HepG2 (cell line): ENCODE measurements at regions not wholly inside any gene's neighbourhood (a gene's known extent, or its start where the extent isn't known, plus 50 kb on each side); places are given as distances from the start of the nearest gene placed in this dataset.

ENCODE experiments used
- ATAC-seq: fragments of 200-7000 bp; cut with Tn5 transposase; 3 replicates; pipeline ENCODE4 v1.9.1; 2020; ENCODE audit warnings: mild to moderate bottlenecking, moderate library complexity
- BruUV-seq: library from RNA; stranded (reverse); fragments of 400-500 nt; replicated peaks from 2 replicates; lab custom pipeline; 2021; lab: Mats Ljungman, UMichigan
- CTCF ChIA-PET: fragments of 300-600 bp; formaldehyde crosslinking; extraction: SDS; loops from one replicate; lab custom pipeline; 2021; ENCODE audit warnings: low total read pairs, inconsistent platforms, low intra/inter-chr PET ratio; lab: Yijun Ruan, JAX
- POLR2A ChIA-PET: fragments of 350-600 bp; sonication (Branson Sonifier 250); formaldehyde crosslinking; loops from one replicate; lab custom pipeline; 2020; ENCODE audit warnings: antibody characterized with exemption, inconsistent platforms; lab: Yijun Ruan, JAX
- DNase-seq: peaks from one replicate; pipeline ENCODE4 v3.0.0-alpha.2; 2015; ENCODE audit warnings: low spot score
- FAIRE-seq: peaks from 3 replicates; lab custom pipeline; 2011; peaks lifted over from hg19 to GRCh38; lab: Jason Lieb, UNC
- H2AFZ ChIP-seq: one replicate; pipeline ENCODE4 v1.6.1; 2011; ENCODE audit warnings: low read length, inconsistent platforms
- H3K27ac ChIP-seq: fragments of 300-600 bp; 3 replicates; pipeline ENCODE4 v1.8.0; 2011; ENCODE audit warnings: mixed run types, mild to moderate bottlenecking, mixed read lengths, low read length, inconsistent platforms; ENCODE audit not compliant: insufficient read depth; ENCODE audit errors: extremely low read length
- H3K27me3 ChIP-seq, 2 experiments: fragments of 200-600 bp in 1 of 2; 2 replicates in 1 of 2; 3 replicates in 1 of 2; pipeline versions ENCODE4 v1.6.0 to v1.8.0; 2011; ENCODE audit warnings: low read length in 2 of 2, mild to moderate bottlenecking in 2 of 2, moderate library complexity in 2 of 2, inconsistent platforms in 1 of 2; ENCODE audit not compliant: insufficient read depth in 2 of 2, control insufficient read depth in 1 of 2
- H3K36me3 ChIP-seq, 2 experiments: fragments of 200-600 bp in 1 of 2; replicated peaks in 1 of 2; 2 replicates in 1 of 2; 3 replicates in 1 of 2; pipeline versions ENCODE4 v1.5.1 to v1.8.0; 2011; ENCODE audit warnings: low read length in 2 of 2, inconsistent platforms in 1 of 2; ENCODE audit not compliant: insufficient read depth in 2 of 2, control insufficient read depth in 1 of 2
- H3K4me1 ChIP-seq: 2 replicates; pipeline ENCODE4 v1.5.1; 2012; ENCODE audit warnings: low read length, inconsistent platforms; ENCODE audit not compliant: insufficient read depth
- H3K4me2 ChIP-seq: 2 replicates; pipeline ENCODE4 v1.6.0; 2011; ENCODE audit warnings: low read depth, low read length, inconsistent platforms
- H3K4me3 ChIP-seq, 3 experiments: fragments of 200-600 bp in 1 of 3; sonication (generic), shearing (Covaris generic) in 1 of 3; replicated peaks in 1 of 3; 2 replicates each; pipeline ENCODE4 v1.5.1; 2011 to 2016; ENCODE audit warnings: low read length in 3 of 3, inconsistent platforms in 2 of 3, low read depth in 2 of 3, mild to moderate bottlenecking in 2 of 3, control low read depth in 1 of 3, mixed read lengths in 1 of 3; ENCODE audit not compliant: insufficient read depth in 1 of 3
- H3K79me2 ChIP-seq: one replicate; pipeline ENCODE4 v1.6.1; 2011; ENCODE audit warnings: low read length, inconsistent platforms; ENCODE audit not compliant: insufficient read depth
- H3K9ac ChIP-seq: 2 replicates; pipeline ENCODE4 v1.6.0; 2011; ENCODE audit warnings: mild to moderate bottlenecking, low read depth, low read length, inconsistent platforms; ENCODE audit not compliant: insufficient read depth
- H3K9me3 ChIP-seq: 2 replicates; pipeline ENCODE4 v1.5.1; 2012; ENCODE audit warnings: mild to moderate bottlenecking, low read length
- H4K20me1 ChIP-seq: 2 replicates; pipeline ENCODE4 v1.6.0; 2011; ENCODE audit warnings: inconsistent platforms, mild to moderate bottlenecking, low read length, moderate library complexity; ENCODE audit not compliant: insufficient read depth
- ARNT2 ChIP-seq: sonication (generic); formaldehyde crosslinking; IDR thresholded peaks from 2 replicates; pipeline ENCODE4 v1.8.0; 2022; ENCODE audit warnings: mild to moderate bottlenecking, low read depth, missing genetic modification reagents, moderate library complexity
- CBX5 ChIP-seq: sonication (generic); formaldehyde crosslinking; IDR thresholded peaks from 2 replicates; pipeline ENCODE4 v1.4.0; 2020; ENCODE audit warnings: missing genetic modification reagents, borderline replicate concordance
- CHD4 ChIP-seq: fragments of 200-600 bp; sonication (generic); IDR thresholded peaks from 2 replicates; pipeline ENCODE4 v1.7.0; 2017; ENCODE audit warnings: mild to moderate bottlenecking, low read length, borderline replicate concordance
- DNMT1 ChIP-seq: sonication (generic); formaldehyde crosslinking; IDR thresholded peaks from 2 replicates; pipeline ENCODE4 v1.5.1; 2020; ENCODE audit warnings: mild to moderate bottlenecking, missing genetic modification reagents
- GPN1 ChIP-seq: sonication (generic); formaldehyde crosslinking; IDR thresholded peaks from 2 replicates; pipeline ENCODE4 v1.5.1; 2020; ENCODE audit warnings: missing genetic modification reagents, borderline replicate concordance
- HIVEP1 ChIP-seq: sonication (generic); formaldehyde crosslinking; IDR thresholded peaks from 2 replicates; pipeline ENCODE4 v1.4.0; 2020; ENCODE audit warnings: mild to moderate bottlenecking, missing genetic modification reagents
- KAT2B ChIP-seq: fragments of 150-350 bp; IDR thresholded peaks from 2 replicates; pipeline ENCODE4 v1.6.1; 2014; ENCODE audit warnings: low read depth, low read length, borderline replicate concordance
- KMT2B ChIP-seq: IDR thresholded peaks from 2 replicates; pipeline ENCODE4 v1.6.1; 2016; ENCODE audit warnings: missing genetic modification reagents, missing compliant biosample characterization
- NBN ChIP-seq: fragments of 450-650 bp; conservative IDR thresholded peaks from 2 replicates; pipeline ENCODE4 v1.6.1; 2017
- NFE2 ChIP-seq: sonication (generic); formaldehyde crosslinking; IDR thresholded peaks from 2 replicates; pipeline ENCODE4 v1.4.0; 2020; ENCODE audit warnings: missing genetic modification reagents
- REPIN1 ChIP-seq: sonication (generic); formaldehyde crosslinking; IDR thresholded peaks from 2 replicates; pipeline ENCODE4 v1.8.0; 2022; ENCODE audit warnings: missing genetic modification reagents, low read depth, mild to moderate bottlenecking, borderline replicate concordance
- SMAD9 ChIP-seq: sonication (generic); formaldehyde crosslinking; IDR thresholded peaks from 2 replicates; pipeline ENCODE4 v1.5.1; 2020; ENCODE audit warnings: mild to moderate bottlenecking, missing genetic modification reagents
- ZNF10 ChIP-seq: sonication (generic); formaldehyde crosslinking; IDR thresholded peaks from 2 replicates; pipeline ENCODE4 v1.4.0; 2020; ENCODE audit warnings: mild to moderate bottlenecking, low read depth, missing genetic modification reagents, borderline replicate concordance
- ZNF496 ChIP-seq: sonication (generic); formaldehyde crosslinking; IDR thresholded peaks from 2 replicates; pipeline ENCODE4 v1.8.1; 2023; ENCODE audit warnings: mild to moderate bottlenecking, moderate library complexity, missing genetic modification reagents; ENCODE audit not compliant: insufficient replicate concordance
- ZNF510 ChIP-seq: sonication (generic); formaldehyde crosslinking; IDR thresholded peaks from 2 replicates; pipeline ENCODE4 v1.4.0; 2020; ENCODE audit warnings: low read depth, mild to moderate bottlenecking, missing genetic modification reagents
- ZNF788 ChIP-seq: sonication (generic); formaldehyde crosslinking; IDR thresholded peaks from 2 replicates; pipeline ENCODE4 v1.5.0; 2020; ENCODE audit warnings: mild to moderate bottlenecking, missing genetic modification reagents, borderline replicate concordance
- ZNF790 ChIP-seq: sonication (generic); formaldehyde crosslinking; IDR thresholded peaks from 2 replicates; pipeline ENCODE4 v1.8.0; 2022; ENCODE audit warnings: missing genetic modification reagents, mild to moderate bottlenecking, borderline replicate concordance
- WGBS: methylation state at CpG from one replicate; pipeline ENCODE4 v1.1.6; 2017; ENCODE audit warnings: low lambda C conversion rate; 5-methylcytosine and 5-hydroxymethylcytosine counted together
- in situ Hi-C: cut with HindIII; loops from 2 replicates; pipeline ENCODE4 v1.10.0; 2017; ENCODE audit warnings: low pct_unique_long_range_greater_than_20kb; ENCODE audit not compliant: extremely low pct_ligation_motif_present
- intact Hi-C: fragments of 100-400 bp; cut with micrococcal nuclease; formaldehyde crosslinking; loops from one replicate; pipeline ENCODE4 v1.10.0; 2022; ENCODE audit not compliant: unreplicated experiment
- TF ChIP-seq, protein P1 (sequence below): sonication (generic); formaldehyde crosslinking; IDR thresholded peaks from 2 replicates; pipeline ENCODE4 v1.4.0; 2020; ENCODE audit warnings: missing genetic modification reagents

DNA sequence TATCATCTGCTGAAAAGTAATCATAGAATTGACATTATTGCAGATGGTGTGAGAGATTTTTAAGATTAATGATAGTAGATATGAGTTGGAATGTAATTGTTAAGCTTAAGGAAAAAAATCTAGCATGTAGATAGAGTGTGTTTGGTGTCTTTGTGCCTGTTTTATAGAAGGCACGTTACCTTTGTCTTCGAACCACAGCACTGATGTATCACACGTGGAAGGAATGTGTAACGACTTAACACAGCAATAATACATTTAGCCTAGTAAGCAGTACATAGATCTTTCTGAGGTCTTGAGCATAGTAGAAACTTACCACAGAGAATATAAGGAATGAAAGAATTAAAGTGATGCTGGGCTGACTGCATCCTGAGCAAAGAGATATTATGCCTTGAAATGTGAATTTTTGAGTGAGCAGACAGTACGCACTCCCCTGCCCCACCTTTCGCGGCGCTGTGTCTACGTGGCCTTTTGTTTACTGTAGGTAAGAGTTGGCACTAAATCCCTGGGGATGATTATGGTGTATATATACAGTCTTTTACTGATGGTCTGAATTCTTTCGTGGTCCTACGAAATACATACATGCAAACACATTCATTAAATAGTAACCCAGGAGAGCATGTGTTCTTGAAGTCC lies 217.6 kb upstream of the TOPAZ1 start:
- no peaks in the 10 kb centered on the region for H3K9me3 ChIP-seq
- ChIA-PET POLR2A (no interaction called here), CTCF (no interaction called here)
- no peak overlapping the region for H3K27ac ChIP-seq
- H3K36me3 ChIP-seq, result no peaks in the 10 kb centered on the region
- FAIRE-seq (no peak), ATAC-seq (peak; percentile 57), DNase-seq (no peak)
- no peak overlapping the region for H3K4me2 ChIP-seq
- no peaks in the 10 kb centered on the region for H3K79me2 ChIP-seq
- TF ChIP-seq CHD4 (no peak), GPN1 (CRISPR knock-in tag) (no peak), ZNF10 (CRISPR knock-in tag) (no peak)
- H3K4me3 ChIP-seq, result no peak overlapping the region
- 9% methylated on average over 11 of the region's 11 CpGs for WGBS
- intact Hi-C loops, result no loop called here
- no peak overlapping the region for H2AFZ ChIP-seq
- in situ Hi-C loops, result no loop called here
- no peaks in the 10 kb centered on the region for H4K20me1 ChIP-seq
- H3K27me3 ChIP-seq, result peaks cover 3 to 46% of the 10 kb centered on the region in 2 experiments; a peak in 4 of 5 replicates
- H3K4me1 ChIP-seq, result no peaks in the 10 kb centered on the region
- H3K9ac ChIP-seq, result no peak overlapping the region
- BruUV-seq, result no TSS peak

DNA sequence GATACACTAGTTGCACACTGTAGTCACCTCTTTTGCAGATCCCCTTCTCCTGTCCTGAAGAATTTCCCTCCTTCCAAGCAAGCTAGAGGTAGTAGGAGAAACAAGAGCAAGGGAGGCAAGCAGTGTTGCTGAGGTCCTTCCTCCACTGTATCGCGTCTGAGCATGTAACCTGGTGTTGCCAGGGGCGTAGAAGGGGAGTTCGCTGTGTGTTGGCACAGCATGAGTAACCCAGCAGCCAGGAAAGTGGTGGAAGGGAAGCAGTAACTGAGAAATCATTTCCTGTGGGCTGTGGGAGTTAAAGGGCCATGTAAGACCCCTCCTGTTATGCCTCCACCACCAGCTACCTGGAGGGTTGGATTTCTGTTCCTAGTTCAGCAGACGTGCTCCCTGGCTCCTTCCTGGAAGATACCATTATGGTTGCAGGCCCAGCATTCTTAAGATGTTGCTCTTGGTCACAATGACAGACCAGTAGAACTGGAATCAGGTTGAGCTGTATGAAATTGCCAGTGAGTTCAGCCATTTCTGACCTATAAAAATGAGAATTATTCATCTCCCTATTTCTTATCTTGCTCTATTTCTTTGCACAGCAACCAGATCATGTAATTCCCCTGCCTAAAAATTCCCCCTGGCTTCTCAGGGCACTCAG lies 215.3 kb upstream of the TOPAZ1 start:
- ChIA-PET POLR2A (no interaction called here), CTCF (no interaction called here)
- no peak for DNase-seq
- FAIRE-seq, result no peak
- ATAC-seq, result no peak
- no peak overlapping the region for H2AFZ ChIP-seq
- TF ChIP-seq DNMT1 (CRISPR knock-in tag) (no peak), ZNF496 (CRISPR knock-in tag) (no peak), ZNF790 (CRISPR knock-in tag) (no peak), NFE2 (CRISPR knock-in tag) (no peak), KAT2B (no peak), KMT2B (CRISPR knock-in tag) (no peak), SMAD9 (CRISPR knock-in tag) (no peak), NBN (no peak), ARNT2 (CRISPR knock-in tag) (no peak), CBX5 (CRISPR knock-in tag) (no peak), REPIN1 (no peak), ZNF510 (CRISPR knock-in tag) (no peak), ZNF788 (CRISPR knock-in tag) (no peak), HIVEP1 (CRISPR knock-in tag) (no peak)
- TF ChIP-seq, protein P1, sequence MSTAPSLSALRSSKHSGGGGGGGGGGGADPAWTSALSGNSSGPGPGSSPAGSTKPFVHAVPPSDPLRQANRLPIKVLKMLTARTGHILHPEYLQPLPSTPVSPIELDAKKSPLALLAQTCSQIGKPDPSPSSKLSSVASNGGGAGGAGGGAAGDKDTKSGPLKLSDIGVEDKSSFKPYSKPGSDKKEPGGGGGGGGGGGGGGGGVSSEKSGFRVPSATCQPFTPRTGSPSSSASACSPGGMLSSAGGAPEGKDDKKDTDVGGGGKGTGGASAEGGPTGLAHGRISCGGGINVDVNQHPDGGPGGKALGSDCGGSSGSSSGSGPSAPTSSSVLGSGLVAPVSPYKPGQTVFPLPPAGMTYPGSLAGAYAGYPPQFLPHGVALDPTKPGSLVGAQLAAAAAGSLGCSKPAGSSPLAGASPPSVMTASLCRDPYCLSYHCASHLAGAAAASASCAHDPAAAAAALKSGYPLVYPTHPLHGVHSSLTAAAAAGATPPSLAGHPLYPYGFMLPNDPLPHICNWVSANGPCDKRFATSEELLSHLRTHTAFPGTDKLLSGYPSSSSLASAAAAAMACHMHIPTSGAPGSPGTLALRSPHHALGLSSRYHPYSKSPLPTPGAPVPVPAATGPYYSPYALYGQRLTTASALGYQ (CRISPR knock-in tag), result no peak
- H3K9me3 ChIP-seq, result no peaks in the 10 kb centered on the region
- no peak overlapping the region for H3K4me2 ChIP-seq
- in situ Hi-C loops (no loop called here), intact Hi-C loops (no loop called here)
- no peak overlapping the region for H3K9ac ChIP-seq
- H3K27ac ChIP-seq, result no peak overlapping the region
- no peaks in the 10 kb centered on the region for H4K20me1 ChIP-seq
- BruUV-seq, result no TSS peak
- H3K79me2 ChIP-seq, result no peaks in the 10 kb centered on the region
- no peaks in the 10 kb centered on the region for H3K4me1 ChIP-seq
- 0% methylated on average over 5 of the region's 5 CpGs for WGBS
- peaks cover 1 to 35% of the 10 kb centered on the region in 2 experiments; a peak in 4 of 5 replicates for H3K27me3 ChIP-seq
- no peak overlapping the region for H3K4me3 ChIP-seq
- H3K36me3 ChIP-seq, result no peaks in the 10 kb centered on the region
